Uterus (tissue), 2 donors: ENCODE measurements at regions not wholly inside any gene's neighbourhood (a gene's known extent, or its start where the extent isn't known, plus 50 kb on each side); places are given as distances from the start of the nearest gene placed in this dataset.

Experiments used
- CTCF ChIP-seq, 4 experiments: fragments of 200-600 bp in 2 of 4; fragments of 450-650 bp in 2 of 4; sonication (generic) in 2 of 4; IDR thresholded peaks; one replicate each; pipeline ENCODE4 v1.5.1; 2016 to 2019; ENCODE audit warnings: antibody characterized with exemption in 4 of 4, mild to moderate bottlenecking in 2 of 4, moderate library complexity in 1 of 4
- POLR2A ChIP-seq, 2 donors: fragments of 450-650 bp; IDR thresholded peaks; one replicate each; pipeline ENCODE4 v1.6.1; 2016; ENCODE audit warnings: antibody characterized with exemption in 2 of 2, mild to moderate bottlenecking in 1 of 2, moderate library complexity in 1 of 2

- TF ChIP-seq CTCF (IDR thresholded peaks at IDR 0.05), result no peak
- no peak for TF ChIP-seq POLR2A (IDR thresholded peaks at IDR 0.05)
Measured at GRCh38 chr16:79994418-79994817, 393.9 kb upstream of the MAF start.
